ENCODE measurements at regions not wholly inside any gene's neighbourhood (a gene's known extent, or its start where the extent isn't known, plus 50 kb on each side); places are given as distances from the start of the nearest gene placed in this dataset.

DNA sequence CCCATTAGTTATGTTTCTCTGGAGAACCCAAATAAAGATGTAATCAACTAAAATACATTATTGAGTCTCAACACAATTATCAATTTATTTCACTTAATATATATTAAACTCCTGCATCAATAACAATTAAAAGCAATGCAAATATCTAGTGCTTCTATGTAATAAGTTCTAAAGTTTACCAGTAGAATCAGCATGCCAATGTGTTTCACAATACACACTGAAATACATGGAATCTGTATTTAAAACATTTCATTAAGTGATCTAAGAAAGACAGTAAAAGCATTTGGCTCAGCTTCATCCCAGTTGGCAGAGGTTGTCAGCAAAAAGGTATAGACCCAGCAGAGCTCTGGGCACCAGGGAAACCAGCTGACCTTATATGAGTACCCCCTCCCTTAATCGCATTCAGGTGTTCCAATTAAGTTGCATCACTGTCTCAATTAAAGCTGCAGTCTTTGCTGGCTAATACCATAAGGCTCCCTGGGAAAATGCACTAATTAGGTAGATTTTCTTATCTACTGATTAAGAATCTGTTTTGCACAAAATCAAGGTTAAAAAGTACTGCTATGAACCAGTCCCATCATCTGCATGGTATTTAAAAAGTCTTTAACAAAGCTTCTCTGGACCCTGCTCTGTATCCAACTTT is 63.1 kb downstream of the NIBAN1 start:
- TF ChIP-seq, protein P1, sequence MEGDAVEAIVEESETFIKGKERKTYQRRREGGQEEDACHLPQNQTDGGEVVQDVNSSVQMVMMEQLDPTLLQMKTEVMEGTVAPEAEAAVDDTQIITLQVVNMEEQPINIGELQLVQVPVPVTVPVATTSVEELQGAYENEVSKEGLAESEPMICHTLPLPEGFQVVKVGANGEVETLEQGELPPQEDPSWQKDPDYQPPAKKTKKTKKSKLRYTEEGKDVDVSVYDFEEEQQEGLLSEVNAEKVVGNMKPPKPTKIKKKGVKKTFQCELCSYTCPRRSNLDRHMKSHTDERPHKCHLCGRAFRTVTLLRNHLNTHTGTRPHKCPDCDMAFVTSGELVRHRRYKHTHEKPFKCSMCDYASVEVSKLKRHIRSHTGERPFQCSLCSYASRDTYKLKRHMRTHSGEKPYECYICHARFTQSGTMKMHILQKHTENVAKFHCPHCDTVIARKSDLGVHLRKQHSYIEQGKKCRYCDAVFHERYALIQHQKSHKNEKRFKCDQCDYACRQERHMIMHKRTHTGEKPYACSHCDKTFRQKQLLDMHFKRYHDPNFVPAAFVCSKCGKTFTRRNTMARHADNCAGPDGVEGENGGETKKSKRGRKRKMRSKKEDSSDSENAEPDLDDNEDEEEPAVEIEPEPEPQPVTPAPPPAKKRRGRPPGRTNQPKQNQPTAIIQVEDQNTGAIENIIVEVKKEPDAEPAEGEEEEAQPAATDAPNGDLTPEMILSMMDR (IDR thresholded peaks at IDR 0.05), result no peak
- DNase-seq, result no peak
- Histone ChIP-seq H3K27ac (no peak overlapping the region), H3K27me3 (peaks cover 4% of the 10 kb centered on the region), H3K9me3 (no peaks in the 10 kb centered on the region), H3K4me1 (no peaks in the 10 kb centered on the region), H3K9ac (ENCODE audit: low read depth in 2 of 2, low read length in 2 of 2) (no peak overlapping the region), H3K4me3 (no peak overlapping the region), H3K36me3 (no peaks in the 10 kb centered on the region)
- intact Hi-C loops (cut with DNase I), result no loop called here

DNA sequence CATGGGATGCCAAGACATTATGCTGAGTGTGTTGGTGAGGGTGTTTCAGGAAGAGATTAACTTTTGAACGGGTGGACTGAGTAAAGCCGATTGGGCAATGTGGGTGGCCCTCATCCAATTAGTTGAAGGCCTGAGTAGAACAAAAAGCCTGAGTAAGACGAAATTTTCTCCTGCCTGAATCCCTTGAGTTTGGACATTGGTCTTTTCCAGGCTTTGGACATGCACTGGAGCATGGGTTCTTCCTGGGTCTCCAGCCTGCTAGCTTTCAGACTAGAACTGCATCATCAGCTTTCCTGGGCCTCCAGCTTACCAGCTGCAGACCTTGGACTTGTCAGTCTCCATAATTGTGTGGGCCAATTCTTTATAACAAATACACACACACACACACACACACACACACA is 63.6 kb downstream of the NIBAN1 start:
- Histone ChIP-seq H3K4me3 (no peak overlapping the region), H3K27ac (no peak overlapping the region), H3K27me3 (peaks cover 4% of the 10 kb centered on the region), H3K36me3 (no peaks in the 10 kb centered on the region), H3K9ac (ENCODE audit: low read depth in 2 of 2, low read length in 2 of 2) (no peak overlapping the region), H3K4me1 (no peaks in the 10 kb centered on the region), H3K9me3 (no peaks in the 10 kb centered on the region)
- intact Hi-C loops (cut with DNase I), result no loop called here
- DNase-seq, result peak; percentile 43
- TF ChIP-seq, protein P1 (IDR thresholded peaks at IDR 0.05), result no peak

DNA sequence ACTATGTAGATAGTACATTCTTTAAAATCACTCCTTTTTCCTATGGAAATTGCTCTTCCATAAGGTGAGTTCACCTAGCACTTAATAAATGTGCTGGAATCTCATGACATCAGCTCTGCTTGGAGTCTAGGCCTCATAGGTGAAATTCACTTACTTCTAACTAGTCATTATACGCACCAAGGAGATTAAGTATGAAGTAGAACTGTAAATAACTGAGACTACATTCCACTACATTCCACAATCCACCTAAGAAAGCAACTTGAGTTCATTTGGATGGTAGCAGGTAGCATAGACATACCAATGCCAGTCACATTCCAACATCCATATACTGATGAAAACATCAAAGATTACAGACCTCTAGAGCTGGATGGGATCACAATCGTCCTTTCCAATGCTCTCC is 64.3 kb downstream of the NIBAN1 start:
- H3K4me1 ChIP-seq, result no peaks in the 10 kb centered on the region
- no peaks in the 10 kb centered on the region for H3K9me3 ChIP-seq
- TF ChIP-seq, protein P1 (IDR thresholded peaks at IDR 0.05), result no peak
- H3K4me3 ChIP-seq, result no peak overlapping the region
- H3K27me3 ChIP-seq, result peaks cover 4% of the 10 kb centered on the region
- DNase-seq, result no peak
- no peaks in the 10 kb centered on the region for H3K36me3 ChIP-seq
- no peak overlapping the region for H3K27ac ChIP-seq
- intact Hi-C loops (cut with DNase I), result no loop called here
- no peak overlapping the region for H3K9ac ChIP-seq (ENCODE audit: low read depth in 2 of 2, low read length in 2 of 2)

DNA sequence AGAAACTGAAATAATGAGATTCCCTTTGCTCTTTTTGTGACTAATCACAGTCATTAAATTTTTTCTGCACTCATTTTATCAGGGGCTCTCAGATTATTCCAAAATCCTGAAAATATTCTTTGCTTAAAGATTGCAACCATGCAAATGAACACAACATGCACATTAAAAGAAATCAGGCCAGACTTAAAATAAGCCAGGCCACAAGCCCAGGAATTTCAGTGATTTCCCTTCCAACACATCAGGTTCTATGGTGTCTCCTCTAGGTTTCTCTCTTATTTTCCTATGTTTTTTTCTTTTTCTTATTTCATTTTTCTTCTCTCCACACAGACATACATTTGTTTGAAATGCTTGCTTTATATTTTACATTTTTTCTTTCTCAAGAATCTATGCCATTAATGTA is 65.3 kb downstream of the NIBAN1 start:
- H3K27ac ChIP-seq, result no peak overlapping the region
- intact Hi-C loops (cut with DNase I), result no loop called here
- no peaks in the 10 kb centered on the region for H3K9me3 ChIP-seq
- no peak overlapping the region for H3K9ac ChIP-seq (ENCODE audit: low read depth in 2 of 2, low read length in 2 of 2)
- peaks cover 4% of the 10 kb centered on the region for H3K27me3 ChIP-seq
- no peaks in the 10 kb centered on the region for H3K36me3 ChIP-seq
- H3K4me1 ChIP-seq, result no peaks in the 10 kb centered on the region
- DNase-seq, result no peak
- H3K4me3 ChIP-seq, result no peak overlapping the region
- TF ChIP-seq, protein P1 (IDR thresholded peaks at IDR 0.05), result no peak

DNA sequence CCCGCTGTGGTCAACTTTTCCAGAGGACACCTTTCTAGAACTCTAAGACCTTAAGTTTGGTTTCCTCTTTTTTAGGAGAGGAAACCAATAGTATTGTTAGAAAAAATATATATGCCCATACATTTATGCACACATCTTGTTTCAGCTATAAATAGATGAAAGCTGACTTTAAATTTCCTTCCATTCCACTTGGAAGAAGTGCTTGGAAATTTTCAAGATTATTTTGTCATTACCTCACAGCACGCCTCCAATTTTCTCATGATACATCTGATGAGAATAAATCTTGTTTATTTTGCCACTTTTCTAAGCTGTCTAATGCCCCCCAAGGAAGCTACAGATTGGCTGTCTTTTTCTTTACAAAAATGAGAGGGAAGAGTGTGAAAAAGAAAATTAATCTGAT is 65.8 kb downstream of the NIBAN1 start:
- Histone ChIP-seq H3K36me3 (no peaks in the 10 kb centered on the region), H3K9me3 (no peaks in the 10 kb centered on the region), H3K9ac (ENCODE audit: low read depth in 2 of 2, low read length in 2 of 2) (no peak overlapping the region), H3K4me1 (no peaks in the 10 kb centered on the region), H3K27ac (no peak overlapping the region), H3K27me3 (peaks cover 4% of the 10 kb centered on the region), H3K4me3 (no peak overlapping the region)
- DNase-seq, result no peak
- intact Hi-C loops (cut with DNase I), result no loop called here
- TF ChIP-seq, protein P1 (IDR thresholded peaks at IDR 0.05), result no peak
